ENCODE measurements at regions not wholly inside any gene's neighbourhood (a gene's known extent, or its start where the extent isn't known, plus 50 kb on each side); places are given as distances from the start of the nearest gene placed in this dataset.

GRCh38 chr13:40394304-40394985 lies 272.0 kb downstream of the FOXO1 start:
- H3K27ac Mint-ChIP-seq = no peak overlapping the region
- peaks cover 11% of the 10 kb centered on the region for H3K4me1 Mint-ChIP-seq (ENCODE audit: low read depth)
- DNase-seq = no peak
- TF ChIP-seq CTCF (IDR thresholded peaks at IDR 0.05) = no peak
- no peaks in the 10 kb centered on the region for H3K36me3 Mint-ChIP-seq (ENCODE audit: low read depth)
- H3K9me3 Mint-ChIP-seq = no peaks in the 10 kb centered on the region
- no peaks in the 10 kb centered on the region; the same call in 1 of the 2 replicates for H3K27me3 Mint-ChIP-seq (ENCODE audit: insufficient read depth)
- H3K4me3 Mint-ChIP-seq = no peak overlapping the region

GRCh38 chr13:40398065-40398464 lies 268.4 kb downstream of the FOXO1 start:
- Mint-ChIP-seq H3K27me3 (ENCODE audit: insufficient read depth) (no peaks in the 10 kb centered on the region; the same call in none of the 2 replicates), H3K36me3 (ENCODE audit: low read depth) (no peaks in the 10 kb centered on the region), H3K27ac (no peak overlapping the region), H3K4me1 (ENCODE audit: low read depth) (peaks cover 32% of the 10 kb centered on the region), H3K9me3 (no peaks in the 10 kb centered on the region), H3K4me3 (no peak overlapping the region)
- TF ChIP-seq CTCF (IDR thresholded peaks at IDR 0.05) = no peak
- DNase-seq = no peak

- Mint-ChIP-seq H3K4me3 (no peak overlapping the region), H3K36me3 (ENCODE audit: low read depth) (peaks cover 1% of the 10 kb centered on the region; the same call in 1 of the 2 replicates), H3K27me3 (ENCODE audit: insufficient read depth) (peaks cover 2% of the 10 kb centered on the region), H3K4me1 (ENCODE audit: low read depth) (peaks cover 36% of the 10 kb centered on the region), H3K27ac (no peak overlapping the region), H3K9me3 (no peaks in the 10 kb centered on the region)
- DNase-seq = no peak
- TF ChIP-seq CTCF (IDR thresholded peaks at IDR 0.05) = no peak
These were observed 266.7 kb downstream of the FOXO1 start for GRCh38 chr13:40399756-40400155.

- Mint-ChIP-seq H3K4me3 (peak overlapping the region; percentile 78), H3K27ac (peak overlapping the region; percentile 85), H3K4me1 (ENCODE audit: low read depth) (peaks cover 58% of the 10 kb centered on the region), H3K27me3 (ENCODE audit: insufficient read depth) (peaks cover 3% of the 10 kb centered on the region; the same call in 1 of the 2 replicates), H3K36me3 (ENCODE audit: low read depth) (peaks cover 7% of the 10 kb centered on the region; the same call in 1 of the 2 replicates), H3K9me3 (no peaks in the 10 kb centered on the region)
- DNase-seq = peak; percentile 96
- TF ChIP-seq CTCF (IDR thresholded peaks at IDR 0.05) = no peak
These were observed 264.3 kb downstream of the FOXO1 start for GRCh38 chr13:40401911-40402776.

DNA sequence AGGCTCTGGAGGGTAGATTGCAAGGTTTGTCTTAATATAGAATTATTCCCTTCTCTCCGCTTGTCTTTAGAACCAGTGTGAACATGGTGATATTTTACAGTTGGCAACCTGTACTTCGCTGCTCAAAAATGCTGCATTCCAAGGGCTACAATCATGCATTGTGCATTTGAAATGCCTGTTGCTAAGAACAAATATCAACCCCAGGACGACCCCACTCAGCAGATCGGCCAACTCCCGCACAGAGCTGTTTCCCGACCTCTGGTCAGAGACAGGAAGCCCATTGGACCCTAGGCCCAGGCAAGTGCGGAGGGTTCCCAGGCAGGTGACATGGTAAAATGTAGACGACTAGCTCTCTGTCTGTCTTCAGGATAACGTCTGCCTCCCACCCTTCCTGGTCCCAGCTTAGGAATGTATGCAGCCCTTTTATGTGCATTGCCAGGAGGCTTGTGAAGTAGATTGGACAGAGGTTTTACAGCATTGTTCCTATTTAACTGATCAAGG lies 263.5 kb downstream of the FOXO1 start:
- DNase-seq = peak; percentile 45
- peak overlapping the region; percentile 85 for H3K27ac Mint-ChIP-seq
- peaks cover 7% of the 10 kb centered on the region; the same call in 1 of the 2 replicates for H3K36me3 Mint-ChIP-seq (ENCODE audit: low read depth)
- no peak for TF ChIP-seq CTCF (IDR thresholded peaks at IDR 0.05)
- H3K27me3 Mint-ChIP-seq (ENCODE audit: insufficient read depth) = peaks cover 3% of the 10 kb centered on the region; the same call in 1 of the 2 replicates
- peaks cover 66% of the 10 kb centered on the region for H3K4me1 Mint-ChIP-seq (ENCODE audit: low read depth)
- H3K4me3 Mint-ChIP-seq = peak overlapping the region; percentile 78
- no peaks in the 10 kb centered on the region for H3K9me3 Mint-ChIP-seq

Measured in HFFc6 (cell line).